IMR-90 (cell line): ENCODE measurements at regions not wholly inside any gene's neighbourhood (a gene's known extent, or its start where the extent isn't known, plus 50 kb on each side); places are given as distances from the start of the nearest gene placed in this dataset.

Experiments
- CEBPB ChIP-seq: IDR thresholded peaks from 2 replicates; pipeline ENCODE4 v1.6.1; 2012; ENCODE audit warnings: low read depth, low read length, improper control_type of control experiment
- CTCF ChIP-seq: conservative IDR thresholded peaks from 2 replicates; pipeline ENCODE4 v1.5.1; 2012; ENCODE audit warnings: mild to moderate bottlenecking, low read depth, low read length, improper control_type of control experiment
- FOS ChIP-seq: fragments of 150-350 bp; IDR thresholded peaks from 2 replicates; pipeline ENCODE4 v1.6.1; 2016; ENCODE audit warnings: low read depth, low read length
- MAFK ChIP-seq: IDR thresholded peaks from 2 replicates; pipeline ENCODE4 v1.6.1; 2012; ENCODE audit warnings: low read depth, low read length, improper control_type of control experiment
- POLR2A ChIP-seq: IDR thresholded peaks from 2 replicates; pipeline ENCODE4 v1.6.1; 2012; ENCODE audit warnings: mild to moderate bottlenecking, low read depth, low read length
- SMC3 ChIP-seq: fragments of 150-350 bp; IDR thresholded peaks from 2 replicates; pipeline ENCODE4 v1.6.1; 2016; ENCODE audit warnings: low read depth, mild to moderate bottlenecking, antibody characterized with exemption, low read length, moderate library complexity

- TF ChIP-seq CTCF: no peak
- no peak for TF ChIP-seq MAFK
- TF ChIP-seq FOS: no peak
- no peak for TF ChIP-seq CEBPB
- no peak for TF ChIP-seq POLR2A
- no peak for TF ChIP-seq SMC3
Observed at GRCh38 chr18:78414302-78414701, 565.3 kb upstream of the SALL3 start.
